ENCODE measurements at regions not wholly inside any gene's neighbourhood (a gene's known extent, or its start where the extent isn't known, plus 50 kb on each side); places are given as distances from the start of the nearest gene placed in this dataset.

- no peak for DNase-seq
- no peak for TF ChIP-seq POLR2A (IDR thresholded peaks at IDR 0.05)
- TF ChIP-seq CTCF (IDR thresholded peaks at IDR 0.05) = no peak
Measured at GRCh38 chr6:147048930-147049329, 155.3 kb upstream of the STXBP5 start.

GRCh38 chr6:147053311-147053921 is 150.8 kb upstream of the STXBP5 start:
- H3K27me3 ChIP-seq = no peaks in the 10 kb centered on the region
- no peak for DNase-seq
- no peak overlapping the region for H3K4me3 ChIP-seq
- H3K9me3 ChIP-seq = no peaks in the 10 kb centered on the region
- no peaks in the 10 kb centered on the region for H3K36me3 ChIP-seq
- TF ChIP-seq POLR2A (IDR thresholded peaks at IDR 0.05) (no peak), CTCF (IDR thresholded peaks at IDR 0.05) (no peak)
- no peak overlapping the region for H3K27ac ChIP-seq
- WGBS (ENCODE audit: insufficient coverage, low coverage, low lambda C conversion rate, missing lambda C conversion rate) = 90% methylated on average over 2 of the region's 2 CpGs
- intact Hi-C loops (cut with DNase I) = no loop called here
- ATAC-seq = no peak
- no peaks in the 10 kb centered on the region for H3K4me1 ChIP-seq

More at GRCh38 chr6:147048930-147049329, 155.3 kb upstream of the STXBP5 start:
- Histone ChIP-seq H3K36me3 (no peaks in the 10 kb centered on the region), H3K27ac (no peak overlapping the region), H3K4me3 (no peak overlapping the region), H3K4me1 (no peaks in the 10 kb centered on the region), H3K27me3 (no peaks in the 10 kb centered on the region), H3K9me3 (no peaks in the 10 kb centered on the region)
- no peak for ATAC-seq
- 65% methylated on average over 3 of the region's 3 CpGs for WGBS (ENCODE audit: insufficient coverage, low coverage, low lambda C conversion rate, missing lambda C conversion rate)
- intact Hi-C loops (cut with DNase I) = no loop called here

- no peaks in the 10 kb centered on the region for H3K4me1 ChIP-seq
- intact Hi-C loops (cut with DNase I) = no loop called here
- no peak overlapping the region for H3K4me3 ChIP-seq
- no peaks in the 10 kb centered on the region for H3K9me3 ChIP-seq
- H3K27ac ChIP-seq = no peak overlapping the region
- H3K27me3 ChIP-seq = no peaks in the 10 kb centered on the region
- no peaks in the 10 kb centered on the region for H3K36me3 ChIP-seq
- TF ChIP-seq POLR2A (IDR thresholded peaks at IDR 0.05) (no peak), CTCF (IDR thresholded peaks at IDR 0.05) (no peak)
- 45% methylated on average over 3 of the region's 3 CpGs for WGBS (ENCODE audit: insufficient coverage, low coverage, low lambda C conversion rate, missing lambda C conversion rate)
- ATAC-seq (no peak), DNase-seq (no peak)
Measured at GRCh38 chr6:147054158-147054557, 150.1 kb upstream of the STXBP5 start.

GRCh38 chr6:147054871-147055270 is 149.3 kb upstream of the STXBP5 start:
- no peak overlapping the region for H3K4me3 ChIP-seq
- intact Hi-C loops (cut with DNase I) = no loop called here
- no peak for ATAC-seq
- H3K27ac ChIP-seq = no peak overlapping the region
- TF ChIP-seq CTCF (IDR thresholded peaks at IDR 0.05) (no peak), POLR2A (IDR thresholded peaks at IDR 0.05) (no peak)
- H3K4me1 ChIP-seq = no peaks in the 10 kb centered on the region
- 79% methylated on average over 1 of the region's 3 CpGs for WGBS (ENCODE audit: insufficient coverage, low coverage, low lambda C conversion rate, missing lambda C conversion rate)
- H3K27me3 ChIP-seq = no peaks in the 10 kb centered on the region
- H3K9me3 ChIP-seq = no peaks in the 10 kb centered on the region
- no peaks in the 10 kb centered on the region for H3K36me3 ChIP-seq
- DNase-seq = no peak
